ENCODE measurements at regions not wholly inside any gene's neighbourhood (a gene's known extent, or its start where the extent isn't known, plus 50 kb on each side); places are given as distances from the start of the nearest gene placed in this dataset.

GRCh38 chr5:85305766-85306165, 921.1 kb upstream of the EDIL3 start:
- Histone ChIP-seq H3K9me3 (ENCODE audit: control insufficient read depth, insufficient read depth, low read depth, low read length) (no peaks in the 10 kb centered on the region), H3K4me3 (ENCODE audit: low read depth in 2 of 2, low read length in 2 of 2) (no peak overlapping the region), H3K27me3 (ENCODE audit: control insufficient read depth, insufficient read depth, low read length) (no peaks in the 10 kb centered on the region), H3K36me3 (ENCODE audit: control insufficient read depth, insufficient read depth, low read length) (no peaks in the 10 kb centered on the region), H3K4me1 (ENCODE audit: control insufficient read depth, insufficient read depth, low read length) (no peaks in the 10 kb centered on the region), H3K27ac (ENCODE audit: low read length) (no peak overlapping the region)
- DNase-seq (ENCODE audit: low read depth, low spot score): no peak
- CTCF ChIA-PET: no interaction called here
- POLR2A ChIA-PET: no interaction called here
- BruUV-seq (replicated peaks): no TSS peak
- intact Hi-C loops (cut with micrococcal nuclease; ENCODE audit: unreplicated experiment) (no loop called here), in situ Hi-C loops (cut with HindIII; ENCODE audit: low pct_unique_long_range_greater_than_20kb, low sequenced_read_pairs) (no loop called here)
- no peak for ATAC-seq
- TF ChIP-seq TCF7L2 (IDR thresholded peaks at IDR 0.05; ENCODE audit: low read depth, low read length) (no peak), SIN3A (IDR thresholded peaks at IDR 0.05; ENCODE audit: borderline replicate concordance, insufficient read depth, low read depth, low read length) (no peak), POLR2AphosphoS5 (IDR thresholded peaks at IDR 0.05; ENCODE audit: low read depth, low read length) (no peak), CTCF (IDR thresholded peaks at IDR 0.05) (no peak), REST (IDR thresholded peaks at IDR 0.05; ENCODE audit: insufficient read depth in 1 of 2, low read depth in 2 of 2, low read length in 1 of 2) (no peak)

GRCh38 chr5:85311536-85311935, 926.9 kb upstream of the EDIL3 start:
- ATAC-seq (no peak), DNase-seq (ENCODE audit: low read depth, low spot score) (no peak)
- Histone ChIP-seq H3K4me1 (ENCODE audit: control insufficient read depth, insufficient read depth, low read length) (no peaks in the 10 kb centered on the region), H3K27me3 (ENCODE audit: control insufficient read depth, insufficient read depth, low read length) (no peaks in the 10 kb centered on the region), H3K4me3 (ENCODE audit: low read depth in 2 of 2, low read length in 2 of 2) (no peak overlapping the region), H3K27ac (ENCODE audit: low read length) (no peak overlapping the region), H3K36me3 (ENCODE audit: control insufficient read depth, insufficient read depth, low read length) (no peaks in the 10 kb centered on the region), H3K9me3 (ENCODE audit: control insufficient read depth, insufficient read depth, low read depth, low read length) (no peaks in the 10 kb centered on the region)
- ChIA-PET CTCF (no interaction called here), POLR2A (no interaction called here)
- intact Hi-C loops (cut with micrococcal nuclease; ENCODE audit: unreplicated experiment): no loop called here
- in situ Hi-C loops (cut with HindIII; ENCODE audit: low pct_unique_long_range_greater_than_20kb, low sequenced_read_pairs): no loop called here
- no TSS peak for BruUV-seq (replicated peaks)
- TF ChIP-seq TCF7L2 (IDR thresholded peaks at IDR 0.05; ENCODE audit: low read depth, low read length) (no peak), REST (IDR thresholded peaks at IDR 0.05; ENCODE audit: insufficient read depth in 1 of 2, low read depth in 2 of 2, low read length in 1 of 2) (no peak), SIN3A (IDR thresholded peaks at IDR 0.05; ENCODE audit: borderline replicate concordance, insufficient read depth, low read depth, low read length) (no peak), POLR2AphosphoS5 (IDR thresholded peaks at IDR 0.05; ENCODE audit: low read depth, low read length) (no peak), CTCF (IDR thresholded peaks at IDR 0.05) (no peak)

Measured in Panc1 (cell line).